Neural cell (in vitro differentiated cells): ENCODE measurements at regions not wholly inside any gene's neighbourhood (a gene's known extent, or its start where the extent isn't known, plus 50 kb on each side); places are given as distances from the start of the nearest gene placed in this dataset.

Experiments
- H2AFZ ChIP-seq: fragments of 200-600, 300-800 bp; sonication (generic), shearing (Covaris generic); 2 replicates; pipeline ENCODE4 v1.6.0; 2014; ENCODE audit warnings: low read depth, mild to moderate bottlenecking, antibody characterized with exemption, low read length, moderate library complexity
- H3F3A ChIP-seq: fragments of 200-600 bp; shearing (Covaris generic); 2 replicates; pipeline ENCODE4 v1.6.1; 2016; ENCODE audit warnings: mild to moderate bottlenecking, moderate library complexity, mixed read lengths, antibody characterized with exemption, low read length; ENCODE audit not compliant: insufficient read depth, poor library complexity, severe bottlenecking
- H3K27ac ChIP-seq: fragments of 200-600, 300-800 bp; sonication (generic), shearing (Covaris generic); 2 replicates; pipeline ENCODE4 v1.5.1; 2014; ENCODE audit warnings: mild to moderate bottlenecking, low read length, moderate library complexity
- H3K27me3 ChIP-seq: fragments of 300-800, 200-600 bp; sonication (generic), shearing (Covaris generic); 2 replicates; pipeline ENCODE4 v1.6.0; 2014; ENCODE audit warnings: mild to moderate bottlenecking, low read depth, low read length, moderate library complexity; ENCODE audit not compliant: insufficient read depth
- H3K36me3 ChIP-seq: fragments of 300-800, 200-600 bp; sonication (generic), shearing (Covaris generic); 2 replicates; pipeline ENCODE4 v1.5.1; 2014; ENCODE audit warnings: mild to moderate bottlenecking, antibody characterized with exemption, low read length, moderate library complexity; ENCODE audit not compliant: insufficient read depth
- H3K4me2 ChIP-seq: fragments of 300-800, 200-600 bp; sonication (generic), shearing (Covaris generic); 2 replicates; pipeline ENCODE4 v1.6.0; 2014; ENCODE audit warnings: mild to moderate bottlenecking, low read length
- H3K4me3 ChIP-seq: fragments of 300-800, 200-600 bp; sonication (generic), shearing (Covaris generic); 2 replicates; pipeline ENCODE4 v1.5.1; 2014; ENCODE audit warnings: mild to moderate bottlenecking, low read length, moderate library complexity
- H3K79me2 ChIP-seq: fragments of 200-600 bp; shearing (Covaris generic); replicated peaks from 2 replicates; pipeline ENCODE4 v1.6.0; 2014; ENCODE audit warnings: mild to moderate bottlenecking, low read length, moderate library complexity; ENCODE audit not compliant: insufficient read depth
- H3K9ac ChIP-seq: fragments of 300-800, 200-600 bp; sonication (generic), shearing (Covaris generic); 2 replicates; pipeline ENCODE4 v1.6.1; 2016; ENCODE audit warnings: mild to moderate bottlenecking, low read length, mixed read lengths
- H3K9me2 ChIP-seq: fragments of 200-600 bp; shearing (Covaris generic); 2 replicates; pipeline ENCODE4 v1.6.1; 2016; ENCODE audit warnings: mild to moderate bottlenecking, low read length, mixed read lengths; ENCODE audit not compliant: insufficient read depth
- H3K9me3 ChIP-seq: fragments of 200-600, 300-800 bp; sonication (generic), shearing (Covaris generic); 2 replicates; pipeline ENCODE4 v1.6.1; 2016; ENCODE audit warnings: mild to moderate bottlenecking, mixed run types, low read length, moderate library complexity, mixed read lengths
- H4K20me1 ChIP-seq: fragments of 200-600 bp; shearing (Covaris generic); 2 replicates; pipeline ENCODE4 v1.6.1; 2016; ENCODE audit warnings: mild to moderate bottlenecking, mixed run types; ENCODE audit not compliant: insufficient read depth
- EP300 ChIP-seq: fragments of 450-650 bp; conservative IDR thresholded peaks from 2 replicates; pipeline ENCODE4 v1.6.1; 2014; ENCODE audit warnings: antibody characterized with exemption, mild to moderate bottlenecking, moderate library complexity; ENCODE audit not compliant: poor library complexity, severe bottlenecking
- EZH2 ChIP-seq: fragments of 200-600, 300-800 bp; shearing (Covaris generic), sonication (generic); IDR thresholded peaks from 2 replicates; pipeline ENCODE4 v1.6.1; 2014; ENCODE audit warnings: antibody characterized with exemption, low read length, borderline replicate concordance, mild to moderate bottlenecking; ENCODE audit not compliant: insufficient read depth, poor library complexity, severe bottlenecking
- MXI1 ChIP-seq: fragments of 450-650 bp; conservative IDR thresholded peaks from 2 replicates; pipeline ENCODE4 v1.6.1; 2014; ENCODE audit warnings: antibody characterized with exemption, mild to moderate bottlenecking; ENCODE audit not compliant: poor library complexity, severe bottlenecking
- POLR2AphosphoS5 ChIP-seq: IDR thresholded peaks from 2 replicates; pipeline ENCODE4 v1.6.1; 2012
- RAD21 ChIP-seq: fragments of 450-650 bp; conservative IDR thresholded peaks from 2 replicates; pipeline ENCODE4 v1.6.1; 2014; ENCODE audit warnings: antibody characterized with exemption, mild to moderate bottlenecking, moderate library complexity
- SMC3 ChIP-seq: fragments of 450-650 bp; conservative IDR thresholded peaks from 2 replicates; pipeline ENCODE4 v1.6.1; 2014; ENCODE audit warnings: antibody characterized with exemption, mild to moderate bottlenecking, moderate library complexity; ENCODE audit not compliant: poor library complexity
- TAF1 ChIP-seq: IDR thresholded peaks from 2 replicates; pipeline ENCODE4 v1.6.1; 2012; ENCODE audit warnings: low read depth
- TF ChIP-seq, protein P1 (sequence below): fragments of 450-650 bp; IDR thresholded peaks from 2 replicates; pipeline ENCODE4 v1.5.1; 2014; ENCODE audit warnings: antibody characterized with exemption, mild to moderate bottlenecking, moderate library complexity; ENCODE audit not compliant: poor library complexity, severe bottlenecking
- TF ChIP-seq, protein P2 (sequence below): IDR thresholded peaks from 2 replicates; pipeline ENCODE4 v1.6.1; 2012; ENCODE audit warnings: borderline replicate concordance

DNA sequence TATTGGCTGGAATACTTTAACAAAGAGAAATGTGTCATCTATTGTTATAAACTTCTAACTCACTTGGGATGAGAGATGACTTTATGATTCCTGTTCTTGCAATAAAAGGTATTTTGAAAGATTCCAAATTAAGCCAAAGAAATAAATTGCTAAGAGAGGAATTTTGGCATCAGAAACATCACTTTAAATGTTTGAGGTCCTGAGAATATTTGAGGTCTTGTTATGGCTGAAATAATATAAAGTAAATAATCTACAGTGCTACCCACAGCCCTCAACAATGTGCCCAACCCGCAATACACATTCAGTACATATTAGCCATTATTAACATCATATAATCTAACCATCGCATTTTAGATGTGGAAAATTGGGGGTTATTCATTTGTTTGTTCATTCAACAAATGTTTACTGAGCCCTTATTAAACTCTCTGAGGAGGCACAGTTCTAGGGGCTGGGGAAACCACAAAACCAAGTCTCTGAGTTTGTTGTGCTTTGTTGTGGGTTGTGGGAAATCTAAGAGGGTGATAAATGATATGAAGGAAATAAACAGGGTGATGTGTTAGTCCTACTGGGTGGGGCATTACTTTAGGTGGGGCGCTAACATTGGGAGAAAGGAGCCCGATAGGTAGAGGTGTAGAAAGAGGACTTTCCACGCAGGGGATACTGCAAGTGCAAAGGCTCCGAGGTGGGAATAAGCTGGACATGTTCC lies 135.2 kb upstream of the CLINT1 start:
- TF ChIP-seq, protein P1, sequence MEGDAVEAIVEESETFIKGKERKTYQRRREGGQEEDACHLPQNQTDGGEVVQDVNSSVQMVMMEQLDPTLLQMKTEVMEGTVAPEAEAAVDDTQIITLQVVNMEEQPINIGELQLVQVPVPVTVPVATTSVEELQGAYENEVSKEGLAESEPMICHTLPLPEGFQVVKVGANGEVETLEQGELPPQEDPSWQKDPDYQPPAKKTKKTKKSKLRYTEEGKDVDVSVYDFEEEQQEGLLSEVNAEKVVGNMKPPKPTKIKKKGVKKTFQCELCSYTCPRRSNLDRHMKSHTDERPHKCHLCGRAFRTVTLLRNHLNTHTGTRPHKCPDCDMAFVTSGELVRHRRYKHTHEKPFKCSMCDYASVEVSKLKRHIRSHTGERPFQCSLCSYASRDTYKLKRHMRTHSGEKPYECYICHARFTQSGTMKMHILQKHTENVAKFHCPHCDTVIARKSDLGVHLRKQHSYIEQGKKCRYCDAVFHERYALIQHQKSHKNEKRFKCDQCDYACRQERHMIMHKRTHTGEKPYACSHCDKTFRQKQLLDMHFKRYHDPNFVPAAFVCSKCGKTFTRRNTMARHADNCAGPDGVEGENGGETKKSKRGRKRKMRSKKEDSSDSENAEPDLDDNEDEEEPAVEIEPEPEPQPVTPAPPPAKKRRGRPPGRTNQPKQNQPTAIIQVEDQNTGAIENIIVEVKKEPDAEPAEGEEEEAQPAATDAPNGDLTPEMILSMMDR, result no peak
- TF ChIP-seq TAF1 (no peak), RAD21 (no peak), POLR2AphosphoS5 (no peak), EZH2 (no peak), MXI1 (no peak), SMC3 (no peak), EP300 (no peak)
- TF ChIP-seq, protein P2, sequence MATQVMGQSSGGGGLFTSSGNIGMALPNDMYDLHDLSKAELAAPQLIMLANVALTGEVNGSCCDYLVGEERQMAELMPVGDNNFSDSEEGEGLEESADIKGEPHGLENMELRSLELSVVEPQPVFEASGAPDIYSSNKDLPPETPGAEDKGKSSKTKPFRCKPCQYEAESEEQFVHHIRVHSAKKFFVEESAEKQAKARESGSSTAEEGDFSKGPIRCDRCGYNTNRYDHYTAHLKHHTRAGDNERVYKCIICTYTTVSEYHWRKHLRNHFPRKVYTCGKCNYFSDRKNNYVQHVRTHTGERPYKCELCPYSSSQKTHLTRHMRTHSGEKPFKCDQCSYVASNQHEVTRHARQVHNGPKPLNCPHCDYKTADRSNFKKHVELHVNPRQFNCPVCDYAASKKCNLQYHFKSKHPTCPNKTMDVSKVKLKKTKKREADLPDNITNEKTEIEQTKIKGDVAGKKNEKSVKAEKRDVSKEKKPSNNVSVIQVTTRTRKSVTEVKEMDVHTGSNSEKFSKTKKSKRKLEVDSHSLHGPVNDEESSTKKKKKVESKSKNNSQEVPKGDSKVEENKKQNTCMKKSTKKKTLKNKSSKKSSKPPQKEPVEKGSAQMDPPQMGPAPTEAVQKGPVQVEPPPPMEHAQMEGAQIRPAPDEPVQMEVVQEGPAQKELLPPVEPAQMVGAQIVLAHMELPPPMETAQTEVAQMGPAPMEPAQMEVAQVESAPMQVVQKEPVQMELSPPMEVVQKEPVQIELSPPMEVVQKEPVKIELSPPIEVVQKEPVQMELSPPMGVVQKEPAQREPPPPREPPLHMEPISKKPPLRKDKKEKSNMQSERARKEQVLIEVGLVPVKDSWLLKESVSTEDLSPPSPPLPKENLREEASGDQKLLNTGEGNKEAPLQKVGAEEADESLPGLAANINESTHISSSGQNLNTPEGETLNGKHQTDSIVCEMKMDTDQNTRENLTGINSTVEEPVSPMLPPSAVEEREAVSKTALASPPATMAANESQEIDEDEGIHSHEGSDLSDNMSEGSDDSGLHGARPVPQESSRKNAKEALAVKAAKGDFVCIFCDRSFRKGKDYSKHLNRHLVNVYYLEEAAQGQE, result no peak
- H2AFZ ChIP-seq, result no peak overlapping the region

DNA sequence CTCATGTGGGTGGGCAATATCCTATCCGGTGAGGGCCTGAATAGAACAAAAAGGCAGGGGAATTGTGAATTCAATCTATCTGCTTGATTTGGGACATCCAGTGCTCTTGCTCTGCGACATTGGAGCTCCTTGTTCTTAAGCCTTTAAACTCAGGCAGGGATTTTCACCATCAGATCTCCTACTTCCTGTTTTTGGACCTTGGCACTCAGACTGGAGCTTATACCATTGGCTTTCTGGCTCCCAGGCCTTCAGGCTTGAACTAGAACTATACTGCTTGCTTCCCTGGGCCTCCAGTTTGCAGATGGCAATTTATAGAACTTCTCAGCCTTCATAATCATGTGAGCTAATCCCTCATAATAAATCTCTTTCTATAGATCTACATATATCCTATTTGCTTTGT lies 134.3 kb upstream of the CLINT1 start:
- H3K27me3 ChIP-seq, result no peaks in the 10 kb centered on the region
- H4K20me1 ChIP-seq, result no peaks in the 10 kb centered on the region
- no peaks in the 10 kb centered on the region for H3K79me2 ChIP-seq
- H3K9ac ChIP-seq, result no peak overlapping the region
- H3F3A ChIP-seq, result no peaks in the 10 kb centered on the region
- no peaks in the 10 kb centered on the region for H3K9me3 ChIP-seq
- no peaks in the 10 kb centered on the region for H3K36me3 ChIP-seq
- H3K4me3 ChIP-seq, result no peak overlapping the region
- H3K27ac ChIP-seq, result no peak overlapping the region
- no peak overlapping the region for H3K4me2 ChIP-seq
- H3K9me2 ChIP-seq, result no peaks in the 10 kb centered on the region
- no peak overlapping the region for H2AFZ ChIP-seq
- TF ChIP-seq POLR2AphosphoS5 (no peak), RAD21 (no peak), MXI1 (no peak), EZH2 (no peak), SMC3 (no peak), EP300 (no peak), TAF1 (no peak)
- TF ChIP-seq, protein P2, result no peak
- TF ChIP-seq, protein P1, result no peak

More for the DNA sequence above, 135.2 kb upstream of the CLINT1 start:
- Histone ChIP-seq H3K4me3 (no peak overlapping the region), H3K79me2 (no peaks in the 10 kb centered on the region), H3K4me2 (no peak overlapping the region), H3K9me3 (no peaks in the 10 kb centered on the region), H3K36me3 (no peaks in the 10 kb centered on the region), H3K27ac (no peak overlapping the region), H3K9me2 (no peaks in the 10 kb centered on the region), H3F3A (no peaks in the 10 kb centered on the region), H3K27me3 (no peaks in the 10 kb centered on the region), H3K9ac (no peak overlapping the region), H4K20me1 (no peaks in the 10 kb centered on the region)
